KMS-11 (cell line): ENCODE measurements at regions not wholly inside any gene's neighbourhood (a gene's known extent, or its start where the extent isn't known, plus 50 kb on each side); places are given as distances from the start of the nearest gene placed in this dataset.

ENCODE experiments used
- H2AFZ ChIP-seq: fragments of 200-600 bp; sonication (generic); 2 replicates; pipeline ENCODE4 v1.6.1; 2016; ENCODE audit warnings: antibody characterized with exemption, mixed run types, low read depth
- H3K27ac ChIP-seq: fragments of 200-600 bp; sonication (generic); 2 replicates; pipeline ENCODE4 v1.6.1; 2016; ENCODE audit warnings: mild to moderate bottlenecking, mixed run types
- H3K27me3 ChIP-seq: fragments of 200-600 bp; sonication (generic); 2 replicates; pipeline ENCODE4 v1.6.1; 2017; ENCODE audit warnings: mild to moderate bottlenecking, low read depth, mixed run types, moderate library complexity; ENCODE audit not compliant: insufficient read depth
- H3K36me3 ChIP-seq: fragments of 200-600 bp; sonication (generic); 2 replicates; pipeline ENCODE4 v1.6.1; 2017; ENCODE audit warnings: mild to moderate bottlenecking, mixed run types; ENCODE audit not compliant: insufficient read depth
- H3K4me1 ChIP-seq: fragments of 200-600 bp; sonication (generic); 2 replicates; pipeline ENCODE4 v1.6.1; 2016; ENCODE audit warnings: mild to moderate bottlenecking, low read depth, mixed run types; ENCODE audit not compliant: poor library complexity, severe bottlenecking
- H3K4me2 ChIP-seq: fragments of 200-600 bp; sonication (generic); 2 replicates; pipeline ENCODE4 v1.7.0; 2016; ENCODE audit warnings: mild to moderate bottlenecking, mixed run types
- H3K4me3 ChIP-seq: fragments of 200-600 bp; sonication (generic); IDR thresholded peaks from 2 replicates; pipeline ENCODE4 v1.6.1; 2017; ENCODE audit warnings: low read depth, low read length, mixed read lengths; ENCODE audit not compliant: insufficient read depth
- H3K79me2 ChIP-seq: fragments of 200-600 bp; sonication (generic); 2 replicates; pipeline ENCODE4 v1.6.1; 2016; ENCODE audit warnings: low read depth, mixed run types; ENCODE audit not compliant: insufficient read depth
- H3K9ac ChIP-seq: fragments of 200-600 bp; sonication (generic); 2 replicates; pipeline ENCODE4 v1.6.1; 2016; ENCODE audit warnings: mild to moderate bottlenecking, mixed run types
- H4K20me1 ChIP-seq: fragments of 200-600 bp; sonication (generic); 2 replicates; pipeline ENCODE4 v1.6.1; 2016; ENCODE audit warnings: mild to moderate bottlenecking, mixed run types; ENCODE audit not compliant: insufficient read depth
- CTCF ChIP-seq: fragments of 200-600 bp; sonication (generic); conservative IDR thresholded peaks from 2 replicates; pipeline ENCODE4 v1.6.1; 2017; ENCODE audit warnings: low read depth, mild to moderate bottlenecking, antibody characterized with exemption, low read length, moderate library complexity, mixed read lengths

- no peak for TF ChIP-seq CTCF
- Histone ChIP-seq H4K20me1 (no peaks in the 10 kb centered on the region), H3K79me2 (no peaks in the 10 kb centered on the region), H3K27ac (no peak overlapping the region), H3K27me3 (no peaks in the 10 kb centered on the region), H3K4me3 (no peak overlapping the region), H3K9ac (no peak overlapping the region), H3K4me1 (no peaks in the 10 kb centered on the region), H3K4me2 (no peak overlapping the region), H3K36me3 (no peaks in the 10 kb centered on the region), H2AFZ (no peak overlapping the region)
Measured at GRCh38 chr21:19608101-19608621, 1204.6 kb upstream of the TMPRSS15 start.

GRCh38 chr21:19609611-19610010, 1206.0 kb upstream of the TMPRSS15 start:
- H3K9ac ChIP-seq, result no peak overlapping the region
- no peak overlapping the region for H2AFZ ChIP-seq
- no peak overlapping the region for H3K4me3 ChIP-seq
- H3K4me1 ChIP-seq, result no peaks in the 10 kb centered on the region
- no peak overlapping the region for H3K4me2 ChIP-seq
- H4K20me1 ChIP-seq, result no peaks in the 10 kb centered on the region
- H3K27ac ChIP-seq, result no peak overlapping the region
- H3K27me3 ChIP-seq, result no peaks in the 10 kb centered on the region
- no peaks in the 10 kb centered on the region for H3K36me3 ChIP-seq
- no peaks in the 10 kb centered on the region for H3K79me2 ChIP-seq
- no peak for TF ChIP-seq CTCF

GRCh38 chr21:19621837-19622496, 1218.4 kb upstream of the TMPRSS15 start:
- Histone ChIP-seq H2AFZ (no peak overlapping the region), H3K4me1 (peaks cover 5% of the 10 kb centered on the region), H3K4me2 (no peak overlapping the region), H3K9ac (no peak overlapping the region), H4K20me1 (no peaks in the 10 kb centered on the region), H3K79me2 (no peaks in the 10 kb centered on the region), H3K27ac (no peak overlapping the region), H3K4me3 (no peak overlapping the region), H3K36me3 (no peaks in the 10 kb centered on the region), H3K27me3 (no peaks in the 10 kb centered on the region)
- no peak for TF ChIP-seq CTCF

GRCh38 chr21:19640964-19641363, 1237.4 kb upstream of the TMPRSS15 start:
- no peaks in the 10 kb centered on the region for H3K79me2 ChIP-seq
- no peak for TF ChIP-seq CTCF
- no peaks in the 10 kb centered on the region for H3K27me3 ChIP-seq
- no peak overlapping the region for H3K4me2 ChIP-seq
- no peaks in the 10 kb centered on the region for H3K4me1 ChIP-seq
- H3K9ac ChIP-seq, result no peak overlapping the region
- no peak overlapping the region for H3K27ac ChIP-seq
- H4K20me1 ChIP-seq, result no peaks in the 10 kb centered on the region
- H3K36me3 ChIP-seq, result no peaks in the 10 kb centered on the region
- H3K4me3 ChIP-seq, result no peak overlapping the region
- no peak overlapping the region for H2AFZ ChIP-seq
